WTC11 (cell line): ENCODE measurements at regions not wholly inside any gene's neighbourhood (a gene's known extent, or its start where the extent isn't known, plus 50 kb on each side); places are given as distances from the start of the nearest gene placed in this dataset.

Experiments
- ATAC-seq: fragments of 200-7000 bp; cut with Tn5 transposase; 2 replicates; pipeline ENCODE4 v1.10.0; 2021; ENCODE audit warnings: mild to moderate bottlenecking, moderate library complexity
- CTCF ChIA-PET: fragments of 300-600 bp; sonication (Branson Sonifier 250); formaldehyde crosslinking; loops from one replicate; lab custom pipeline; 2021; ENCODE audit warnings: antibody characterized with exemption; lab: Charles Lee
- POLR2A ChIA-PET: fragments of 350-600 bp; sonication (Branson Sonifier 250); formaldehyde crosslinking; loops from one replicate; lab custom pipeline; 2021; ENCODE audit warnings: antibody characterized with exemption; lab: Charles Lee
- DNase-seq: peaks from one replicate; pipeline ENCODE4 v3.0.0; 2021; ENCODE audit warnings: low spot score
- H3K27ac Mint-ChIP-seq: 2 replicates; pipeline ENCODE4 v1.8.0; 2021; ENCODE audit warnings: mixed read lengths
- H3K27me3 Mint-ChIP-seq: 2 replicates; pipeline ENCODE4 v1.8.0; 2021; ENCODE audit warnings: low read depth, mild to moderate bottlenecking, moderate library complexity, mixed read lengths
- H3K36me3 Mint-ChIP-seq: 2 replicates; pipeline ENCODE4 v1.8.0; 2021; ENCODE audit warnings: mixed read lengths
- H3K4me1 Mint-ChIP-seq: 2 replicates; pipeline ENCODE4 v1.8.0; 2022; ENCODE audit warnings: mixed read lengths
- H3K4me3 Mint-ChIP-seq: 2 replicates; pipeline ENCODE4 v1.8.0; 2021; ENCODE audit warnings: mild to moderate bottlenecking, moderate library complexity, mixed read lengths
- H3K9me3 Mint-ChIP-seq: 2 replicates; pipeline ENCODE4 v1.8.0; 2021; ENCODE audit warnings: mixed read lengths
- AR ChIP-seq: fragments of 250-450 bp; sonication (Bioruptor Pico); IDR thresholded peaks from 2 replicates; pipeline ENCODE4 v1.9.0; 2021; ENCODE audit warnings: mild to moderate bottlenecking
- CREB1 ChIP-seq: sonication (generic); formaldehyde crosslinking; IDR thresholded peaks from 2 replicates; pipeline ENCODE4 v1.8.0; 2023; ENCODE audit warnings: mild to moderate bottlenecking, missing genetic modification reagents
- CREM ChIP-seq: sonication (generic); formaldehyde crosslinking; IDR thresholded peaks from 2 replicates; pipeline ENCODE4 v1.8.1; 2022; ENCODE audit warnings: mild to moderate bottlenecking, missing genetic modification reagents, moderate library complexity
- ETV6 ChIP-seq: sonication (generic); formaldehyde crosslinking; IDR thresholded peaks from 2 replicates; pipeline ENCODE4 v1.8.1; 2022; ENCODE audit warnings: mild to moderate bottlenecking, missing genetic modification reagents
- IRF2 ChIP-seq: sonication (generic); formaldehyde crosslinking; IDR thresholded peaks from 2 replicates; pipeline ENCODE4 v1.8.0; 2022; ENCODE audit warnings: low read depth, missing genetic modification reagents, borderline replicate concordance
- SMAD4 ChIP-seq: sonication (generic); formaldehyde crosslinking; IDR thresholded peaks from 2 replicates; pipeline ENCODE4 v1.8.0; 2022; ENCODE audit warnings: mild to moderate bottlenecking, missing genetic modification reagents
- SOX15 ChIP-seq: fragments of 250-450 bp; sonication (Bioruptor Pico); IDR thresholded peaks from 2 replicates; pipeline ENCODE4 v1.9.0; 2021; ENCODE audit warnings: mild to moderate bottlenecking
- STAT6 ChIP-seq: sonication (generic); formaldehyde crosslinking; conservative IDR thresholded peaks from 2 replicates; pipeline ENCODE4 v1.8.1; 2023; ENCODE audit warnings: mild to moderate bottlenecking, low read depth, missing genetic modification reagents, moderate library complexity
- ZNF512 ChIP-seq: sonication (generic); formaldehyde crosslinking; IDR thresholded peaks from 2 replicates; pipeline ENCODE4 v1.8.1; 2022; ENCODE audit warnings: missing genetic modification reagents, borderline replicate concordance
- TF ChIP-seq, protein P1 (sequence below): fragments of 250-450 bp; sonication (Bioruptor Pico); IDR thresholded peaks from 2 replicates; pipeline ENCODE4 v1.8.0; 2021; ENCODE audit warnings: mild to moderate bottlenecking
- TF ChIP-seq, protein P2 (sequence below): sonication (generic); formaldehyde crosslinking; IDR thresholded peaks from 2 replicates; pipeline ENCODE4 v1.8.0; 2022; ENCODE audit warnings: mild to moderate bottlenecking, missing genetic modification reagents
- TF ChIP-seq, protein P3 (sequence below): sonication (generic); formaldehyde crosslinking; IDR thresholded peaks from 2 replicates; pipeline ENCODE4 v1.8.0; 2022; ENCODE audit warnings: missing genetic modification reagents

- TF ChIP-seq ZNF512 (CRISPR knock-in tag) = no peak
- TF ChIP-seq, protein P1, sequence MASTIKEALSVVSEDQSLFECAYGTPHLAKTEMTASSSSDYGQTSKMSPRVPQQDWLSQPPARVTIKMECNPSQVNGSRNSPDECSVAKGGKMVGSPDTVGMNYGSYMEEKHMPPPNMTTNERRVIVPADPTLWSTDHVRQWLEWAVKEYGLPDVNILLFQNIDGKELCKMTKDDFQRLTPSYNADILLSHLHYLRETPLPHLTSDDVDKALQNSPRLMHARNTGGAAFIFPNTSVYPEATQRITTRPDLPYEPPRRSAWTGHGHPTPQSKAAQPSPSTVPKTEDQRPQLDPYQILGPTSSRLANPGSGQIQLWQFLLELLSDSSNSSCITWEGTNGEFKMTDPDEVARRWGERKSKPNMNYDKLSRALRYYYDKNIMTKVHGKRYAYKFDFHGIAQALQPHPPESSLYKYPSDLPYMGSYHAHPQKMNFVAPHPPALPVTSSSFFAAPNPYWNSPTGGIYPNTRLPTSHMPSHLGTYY (CRISPR knock-in tag) = no peak
Measured at GRCh38 chr11:81574301-81574700, 1159.4 kb downstream of the FAM181B start (continued).

- Mint-ChIP-seq H3K36me3 (no peaks in the 10 kb centered on the region), H3K4me3 (no peak overlapping the region), H3K4me1 (no peaks in the 10 kb centered on the region), H3K27me3 (no peaks in the 10 kb centered on the region), H3K9me3 (no peaks in the 10 kb centered on the region), H3K27ac (no peak overlapping the region)
- DNase-seq (no peak), ATAC-seq (no peak)
- TF ChIP-seq, protein P2, sequence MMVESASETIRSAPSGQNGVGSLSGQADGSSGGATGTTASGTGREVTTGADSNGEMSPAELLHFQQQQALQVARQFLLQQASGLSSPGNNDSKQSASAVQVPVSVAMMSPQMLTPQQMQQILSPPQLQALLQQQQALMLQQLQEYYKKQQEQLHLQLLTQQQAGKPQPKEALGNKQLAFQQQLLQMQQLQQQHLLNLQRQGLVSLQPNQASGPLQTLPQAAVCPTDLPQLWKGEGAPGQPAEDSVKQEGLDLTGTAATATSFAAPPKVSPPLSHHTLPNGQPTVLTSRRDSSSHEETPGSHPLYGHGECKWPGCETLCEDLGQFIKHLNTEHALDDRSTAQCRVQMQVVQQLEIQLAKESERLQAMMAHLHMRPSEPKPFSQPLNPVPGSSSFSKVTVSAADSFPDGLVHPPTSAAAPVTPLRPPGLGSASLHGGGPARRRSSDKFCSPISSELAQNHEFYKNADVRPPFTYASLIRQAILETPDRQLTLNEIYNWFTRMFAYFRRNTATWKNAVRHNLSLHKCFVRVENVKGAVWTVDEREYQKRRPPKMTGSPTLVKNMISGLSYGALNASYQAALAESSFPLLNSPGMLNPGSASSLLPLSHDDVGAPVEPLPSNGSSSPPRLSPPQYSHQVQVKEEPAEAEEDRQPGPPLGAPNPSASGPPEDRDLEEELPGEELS (CRISPR knock-in tag) = no peak
- TF ChIP-seq ETV6 (CRISPR knock-in tag) (no peak), SOX15 (no peak), CREB1 (no peak), IRF2 (no peak), AR (no peak), CREM (CRISPR knock-in tag) (no peak), SMAD4 (CRISPR knock-in tag) (no peak), STAT6 (CRISPR knock-in tag) (no peak)
- TF ChIP-seq, protein P3, sequence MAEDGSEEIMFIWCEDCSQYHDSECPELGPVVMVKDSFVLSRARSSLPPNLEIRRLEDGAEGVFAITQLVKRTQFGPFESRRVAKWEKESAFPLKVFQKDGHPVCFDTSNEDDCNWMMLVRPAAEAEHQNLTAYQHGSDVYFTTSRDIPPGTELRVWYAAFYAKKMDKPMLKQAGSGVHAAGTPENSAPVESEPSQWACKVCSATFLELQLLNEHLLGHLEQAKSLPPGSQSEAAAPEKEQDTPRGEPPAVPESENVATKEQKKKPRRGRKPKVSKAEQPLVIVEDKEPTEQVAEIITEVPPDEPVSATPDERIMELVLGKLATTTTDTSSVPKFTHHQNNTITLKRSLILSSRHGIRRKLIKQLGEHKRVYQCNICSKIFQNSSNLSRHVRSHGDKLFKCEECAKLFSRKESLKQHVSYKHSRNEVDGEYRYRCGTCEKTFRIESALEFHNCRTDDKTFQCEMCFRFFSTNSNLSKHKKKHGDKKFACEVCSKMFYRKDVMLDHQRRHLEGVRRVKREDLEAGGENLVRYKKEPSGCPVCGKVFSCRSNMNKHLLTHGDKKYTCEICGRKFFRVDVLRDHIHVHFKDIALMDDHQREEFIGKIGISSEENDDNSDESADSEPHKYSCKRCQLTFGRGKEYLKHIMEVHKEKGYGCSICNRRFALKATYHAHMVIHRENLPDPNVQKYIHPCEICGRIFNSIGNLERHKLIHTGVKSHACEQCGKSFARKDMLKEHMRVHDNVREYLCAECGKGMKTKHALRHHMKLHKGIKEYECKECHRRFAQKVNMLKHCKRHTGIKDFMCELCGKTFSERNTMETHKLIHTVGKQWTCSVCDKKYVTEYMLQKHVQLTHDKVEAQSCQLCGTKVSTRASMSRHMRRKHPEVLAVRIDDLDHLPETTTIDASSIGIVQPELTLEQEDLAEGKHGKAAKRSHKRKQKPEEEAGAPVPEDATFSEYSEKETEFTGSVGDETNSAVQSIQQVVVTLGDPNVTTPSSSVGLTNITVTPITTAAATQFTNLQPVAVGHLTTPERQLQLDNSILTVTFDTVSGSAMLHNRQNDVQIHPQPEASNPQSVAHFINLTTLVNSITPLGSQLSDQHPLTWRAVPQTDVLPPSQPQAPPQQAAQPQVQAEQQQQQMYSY = no peak
- ChIA-PET CTCF (no interaction called here), POLR2A (no interaction called here)
Measured at GRCh38 chr11:81573367-81573766, 1160.3 kb downstream of the FAM181B start.
